Natural killer cell (primary cell): ENCODE measurements at regions not wholly inside any gene's neighbourhood (a gene's known extent, or its start where the extent isn't known, plus 50 kb on each side); places are given as distances from the start of the nearest gene placed in this dataset.

Experiments used
- ATAC-seq, 3 donors: fragments of 150-1000 bp in 2 of 3; fragments of 200-7000 bp in 1 of 3; cut with Tn5 transposase; 1 replicate in 1 of 3; 2 replicates in 2 of 3; pipeline ENCODE4 v1.10.0; 2021; ENCODE audit warnings: mild to moderate bottlenecking in 2 of 3, moderate library complexity in 2 of 3
- DNase-seq, 2 donors: peaks; one replicate each; pipeline versions ENCODE4 v3.0.0 to v3.0.0-alpha.2; 2013 to 2021; ENCODE audit warnings: mixed read lengths in 1 of 2
- H3K27ac ChIP-seq: one replicate; pipeline ENCODE4 v1.5.1; 2013; ENCODE audit warnings: mild to moderate bottlenecking, low read length
- H3K27me3 ChIP-seq: one replicate; pipeline ENCODE4 v1.6.1; 2013; ENCODE audit warnings: low read length; ENCODE audit not compliant: control insufficient read depth, insufficient read depth
- H3K36me3 ChIP-seq: one replicate; pipeline ENCODE4 v1.6.1; 2013; ENCODE audit warnings: low read length; ENCODE audit not compliant: control insufficient read depth, insufficient read depth
- H3K4me1 ChIP-seq: one replicate; pipeline ENCODE4 v1.6.1; 2013; ENCODE audit warnings: low read length; ENCODE audit not compliant: control insufficient read depth, insufficient read depth
- H3K4me3 ChIP-seq: one replicate; pipeline ENCODE4 v1.5.1; 2013; ENCODE audit warnings: low read length
- H3K9me3 ChIP-seq: one replicate; pipeline ENCODE4 v1.6.1; 2013; ENCODE audit warnings: low read length; ENCODE audit not compliant: control insufficient read depth, insufficient read depth
- H3K27ac Mint-ChIP-seq, 2 donors: one replicate each; pipeline ENCODE4 v1.8.0; 2022; ENCODE audit warnings: mild to moderate bottlenecking in 2 of 2, mixed read lengths in 2 of 2, moderate library complexity in 1 of 2
- H3K27me3 Mint-ChIP-seq, 2 donors: one replicate each; pipeline ENCODE4 v1.8.0; 2022; ENCODE audit warnings: low read depth in 2 of 2, mixed read lengths in 2 of 2
- H3K36me3 Mint-ChIP-seq: one replicate; pipeline ENCODE4 v1.8.0; 2022; ENCODE audit warnings: mixed read lengths
- H3K4me1 Mint-ChIP-seq, 2 donors: one replicate each; pipeline ENCODE4 v1.8.0; 2022; ENCODE audit warnings: mixed read lengths in 2 of 2
- H3K4me3 Mint-ChIP-seq: one replicate; pipeline ENCODE4 v1.8.0; 2022; ENCODE audit warnings: mild to moderate bottlenecking, moderate library complexity, mixed read lengths
- H3K9me3 Mint-ChIP-seq, 2 donors: one replicate each; pipeline ENCODE4 v1.8.0; 2022; ENCODE audit warnings: mixed read lengths in 2 of 2
- WGBS: methylation state at CpG from one replicate; pipeline ENCODE4 v1.1.7; 2013; ENCODE audit warnings: missing lambda C conversion rate; ENCODE audit not compliant: insufficient coverage; 5-methylcytosine and 5-hydroxymethylcytosine counted together
- intact Hi-C: fragments of 100-400 bp; cut with micrococcal nuclease; formaldehyde crosslinking; loops from one replicate; pipeline ENCODE4 v1.14.2; 2022
- TF ChIP-seq, protein P1 (sequence below): fragments of 200-600 bp; IDR thresholded peaks from one replicate; pipeline ENCODE4 v1.8.0; 2022; ENCODE audit warnings: antibody characterized with exemption

DNA sequence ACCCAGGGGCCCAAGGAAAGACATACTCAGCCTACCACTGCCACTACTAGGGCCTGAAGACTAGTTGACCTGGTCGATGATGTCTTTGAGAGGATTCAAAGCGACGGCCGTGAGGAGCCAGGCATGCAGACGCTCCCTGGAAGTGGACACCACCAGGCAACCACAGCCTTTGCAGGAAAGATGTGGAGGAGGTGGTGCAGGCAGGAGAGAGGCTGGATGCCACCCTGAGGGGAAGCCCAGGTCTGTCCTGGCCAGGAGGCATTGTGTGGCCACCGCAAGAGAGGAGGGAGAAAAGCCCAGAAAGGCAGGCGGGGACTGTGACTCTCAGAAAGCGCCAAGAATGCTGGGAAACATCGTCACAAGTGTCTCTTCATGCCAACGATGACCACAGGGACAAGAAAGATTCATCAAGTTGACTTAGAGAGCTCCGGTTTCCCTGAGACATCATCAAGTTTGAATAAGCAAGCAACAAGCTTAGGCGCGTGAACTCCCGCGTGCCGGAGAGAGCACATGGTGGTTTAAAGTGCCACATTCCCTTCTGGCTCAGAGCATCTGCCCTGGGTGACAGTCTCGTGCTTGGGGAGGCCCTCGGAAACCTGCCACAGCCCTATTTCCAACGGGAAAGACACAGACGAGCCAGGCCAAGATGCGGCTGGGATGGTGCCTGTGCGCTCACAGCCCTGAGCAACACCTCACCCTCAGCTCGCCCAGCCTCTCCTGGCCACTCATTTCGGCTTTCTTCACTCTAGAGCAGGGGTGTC, 464.5 kb upstream of the SALL3 start:
- Mint-ChIP-seq H3K27me3 (no peaks in the 10 kb centered on the region), H3K36me3 (no peaks in the 10 kb centered on the region), H3K9me3 (no peaks in the 10 kb centered on the region), H3K4me3 (no peak overlapping the region), H3K27ac (no peak overlapping the region), H3K4me1 (no peaks in the 10 kb centered on the region)
- Histone ChIP-seq H3K27ac (no peak overlapping the region), H3K4me1 (no peaks in the 10 kb centered on the region), H3K27me3 (no peaks in the 10 kb centered on the region), H3K4me3 (no peak overlapping the region), H3K9me3 (no peaks in the 10 kb centered on the region), H3K36me3 (no peaks in the 10 kb centered on the region)
- WGBS = 86% methylated on average over 24 of the region's 24 CpGs
- intact Hi-C loops = no loop called here
- TF ChIP-seq, protein P1, sequence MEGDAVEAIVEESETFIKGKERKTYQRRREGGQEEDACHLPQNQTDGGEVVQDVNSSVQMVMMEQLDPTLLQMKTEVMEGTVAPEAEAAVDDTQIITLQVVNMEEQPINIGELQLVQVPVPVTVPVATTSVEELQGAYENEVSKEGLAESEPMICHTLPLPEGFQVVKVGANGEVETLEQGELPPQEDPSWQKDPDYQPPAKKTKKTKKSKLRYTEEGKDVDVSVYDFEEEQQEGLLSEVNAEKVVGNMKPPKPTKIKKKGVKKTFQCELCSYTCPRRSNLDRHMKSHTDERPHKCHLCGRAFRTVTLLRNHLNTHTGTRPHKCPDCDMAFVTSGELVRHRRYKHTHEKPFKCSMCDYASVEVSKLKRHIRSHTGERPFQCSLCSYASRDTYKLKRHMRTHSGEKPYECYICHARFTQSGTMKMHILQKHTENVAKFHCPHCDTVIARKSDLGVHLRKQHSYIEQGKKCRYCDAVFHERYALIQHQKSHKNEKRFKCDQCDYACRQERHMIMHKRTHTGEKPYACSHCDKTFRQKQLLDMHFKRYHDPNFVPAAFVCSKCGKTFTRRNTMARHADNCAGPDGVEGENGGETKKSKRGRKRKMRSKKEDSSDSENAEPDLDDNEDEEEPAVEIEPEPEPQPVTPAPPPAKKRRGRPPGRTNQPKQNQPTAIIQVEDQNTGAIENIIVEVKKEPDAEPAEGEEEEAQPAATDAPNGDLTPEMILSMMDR = no peak
- ATAC-seq = no peak
- DNase-seq = no peak

DNA sequence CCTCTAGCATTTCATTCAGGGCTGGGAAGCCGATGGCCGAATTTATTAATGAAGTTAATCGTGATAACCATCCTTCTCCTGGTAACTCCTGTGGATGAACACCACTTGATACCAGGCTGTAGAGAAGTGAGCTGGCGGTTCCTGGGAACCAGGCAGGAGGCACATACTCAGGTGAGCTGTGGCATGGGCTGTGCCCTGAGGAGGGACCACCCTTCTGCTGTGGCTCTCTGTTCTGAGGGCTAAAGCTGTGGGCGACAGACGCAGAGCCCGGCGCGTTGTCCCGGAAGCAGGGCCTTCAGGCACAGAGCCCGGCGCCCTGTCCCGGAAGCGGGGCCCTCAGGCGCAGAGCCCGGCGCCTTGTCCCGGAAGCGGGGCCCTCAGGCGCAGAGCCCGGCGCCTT, 462.3 kb upstream of the SALL3 start:
- Histone ChIP-seq H3K36me3 (no peaks in the 10 kb centered on the region), H3K4me1 (no peaks in the 10 kb centered on the region), H3K27me3 (no peaks in the 10 kb centered on the region), H3K9me3 (no peaks in the 10 kb centered on the region), H3K4me3 (no peak overlapping the region), H3K27ac (no peak overlapping the region)
- no peaks in the 10 kb centered on the region for H3K9me3 Mint-ChIP-seq
- intact Hi-C loops = no loop called here
- no peaks in the 10 kb centered on the region for H3K27me3 Mint-ChIP-seq
- H3K4me1 Mint-ChIP-seq = no peaks in the 10 kb centered on the region
- H3K27ac Mint-ChIP-seq = no peak overlapping the region
- no peak for ATAC-seq
- no peak for DNase-seq
- TF ChIP-seq, protein P1 = no peak
- no peak overlapping the region for H3K4me3 Mint-ChIP-seq
- H3K36me3 Mint-ChIP-seq = no peaks in the 10 kb centered on the region
- WGBS = 88% methylated on average over 22 of the region's 22 CpGs

DNA sequence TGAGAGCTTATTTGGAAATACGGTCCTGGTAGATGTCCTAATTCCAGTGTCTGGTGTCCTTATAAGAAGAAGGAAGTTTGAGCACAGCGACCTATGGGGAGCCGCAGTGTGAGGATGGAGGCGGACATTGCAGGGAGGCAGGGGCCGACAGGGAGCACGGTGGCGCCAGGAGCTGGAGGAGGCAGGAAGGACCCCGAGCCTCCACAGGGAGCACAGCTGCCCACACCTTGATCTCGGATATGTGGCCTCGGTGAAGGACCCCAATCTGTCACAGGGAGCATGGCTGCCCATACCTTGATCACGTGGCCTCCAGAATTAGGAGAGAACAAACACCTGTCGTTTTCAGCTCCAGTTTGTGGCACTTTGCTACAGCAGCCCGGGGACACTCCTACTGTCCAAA, 461.6 kb upstream of the SALL3 start:
- Histone ChIP-seq H3K27ac (no peak overlapping the region), H3K36me3 (no peaks in the 10 kb centered on the region), H3K27me3 (no peaks in the 10 kb centered on the region), H3K9me3 (no peaks in the 10 kb centered on the region), H3K4me1 (no peaks in the 10 kb centered on the region), H3K4me3 (no peak overlapping the region)
- TF ChIP-seq, protein P1 = no peak
- ATAC-seq (no peak), DNase-seq (no peak)
- intact Hi-C loops = no loop called here
- Mint-ChIP-seq H3K4me3 (no peak overlapping the region), H3K27me3 (no peaks in the 10 kb centered on the region), H3K4me1 (peaks cover 0 to 2% of the 10 kb centered on the region in 2 donors), H3K27ac (no peak overlapping the region), H3K36me3 (no peaks in the 10 kb centered on the region), H3K9me3 (no peaks in the 10 kb centered on the region)
- 86% methylated on average over 13 of the region's 13 CpGs for WGBS

DNA sequence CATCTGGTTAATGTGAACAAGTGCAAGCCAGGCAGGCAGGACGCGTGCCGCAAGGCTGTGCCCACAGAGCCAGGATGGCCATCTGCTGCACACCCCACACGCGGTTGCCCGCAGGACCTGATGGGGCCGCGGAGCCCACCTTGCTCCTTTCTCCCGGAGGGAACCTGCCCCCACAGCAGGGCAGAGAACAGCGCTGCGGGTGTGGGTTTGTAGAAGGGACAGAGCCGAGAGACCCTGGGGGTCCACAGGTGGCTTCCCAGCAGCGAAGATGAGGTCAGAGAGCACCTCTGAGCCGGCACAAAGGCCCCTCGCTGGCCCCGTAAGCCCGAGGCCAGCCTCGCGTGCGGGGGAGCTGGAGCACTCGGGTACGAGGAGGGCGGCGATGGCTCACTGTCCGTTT, 460.8 kb upstream of the SALL3 start:
- intact Hi-C loops = no loop called here

More for the DNA sequence above, 460.8 kb upstream of the SALL3 start:
- TF ChIP-seq, protein P1 = no peak
- Mint-ChIP-seq H3K4me1 (peaks cover 0 to 6% of the 10 kb centered on the region in 2 donors), H3K4me3 (no peak overlapping the region), H3K9me3 (no peaks in the 10 kb centered on the region), H3K36me3 (no peaks in the 10 kb centered on the region), H3K27ac (no peak overlapping the region), H3K27me3 (no peaks in the 10 kb centered on the region)
- Histone ChIP-seq H3K9me3 (no peaks in the 10 kb centered on the region), H3K4me3 (no peak overlapping the region), H3K27ac (no peak overlapping the region), H3K4me1 (no peaks in the 10 kb centered on the region), H3K36me3 (no peaks in the 10 kb centered on the region), H3K27me3 (no peaks in the 10 kb centered on the region)
- 91% methylated on average over 25 of the region's 25 CpGs for WGBS
- ATAC-seq (no peak), DNase-seq (no peak)
